ELR (cell line): ENCODE measurements at regions not wholly inside any gene's neighbourhood (a gene's known extent, or its start where the extent isn't known, plus 50 kb on each side); places are given as distances from the start of the nearest gene placed in this dataset.

ENCODE experiments used
- DNase-seq: peaks from one replicate; pipeline ENCODE4 v3.0.0-alpha.2; 2015; ENCODE audit warnings: low read depth

DNA sequence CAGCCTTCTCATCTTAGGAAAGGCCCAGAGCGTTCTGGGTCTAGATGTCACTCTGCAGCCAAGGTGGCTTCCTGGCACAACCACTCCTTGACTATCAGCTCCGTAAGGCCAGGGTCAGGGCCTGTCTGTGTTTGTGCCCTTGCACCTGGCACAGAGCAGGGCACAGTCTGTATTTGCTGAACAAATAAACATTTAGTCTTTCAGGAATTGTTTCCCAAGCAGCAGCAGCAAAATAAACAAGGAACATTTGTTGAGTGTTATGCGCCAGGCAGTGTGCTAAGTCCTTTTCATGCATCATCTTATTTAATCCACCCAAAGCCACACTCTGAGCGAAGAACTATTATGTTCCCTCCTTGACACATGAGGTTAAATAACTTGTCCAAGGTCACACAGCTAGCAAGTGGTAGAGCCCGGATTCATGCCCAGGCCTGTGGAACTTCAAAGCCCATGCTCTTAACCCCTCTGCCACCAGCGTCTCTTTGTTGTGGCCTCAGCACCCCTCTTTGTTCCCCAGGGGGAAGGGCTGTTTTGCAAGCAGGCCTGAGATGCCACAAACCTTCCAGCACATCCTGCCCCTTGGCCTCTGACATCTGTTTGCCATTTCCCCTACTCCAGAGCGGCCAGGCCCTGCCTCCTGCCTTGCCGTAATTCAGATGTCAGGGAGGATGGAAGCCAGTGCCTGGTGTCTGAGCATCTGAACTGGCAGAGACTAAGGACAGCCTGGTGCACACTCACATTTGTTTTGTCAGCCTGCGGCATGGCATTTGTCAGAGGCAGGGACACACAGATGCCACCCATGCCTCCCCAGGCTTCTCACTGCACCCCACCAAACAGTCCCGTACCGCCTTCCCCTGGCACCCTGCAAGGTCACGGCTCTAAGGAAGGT, 325.8 kb upstream of the ZMIZ1 start:
- DNase-seq: no peak

DNA sequence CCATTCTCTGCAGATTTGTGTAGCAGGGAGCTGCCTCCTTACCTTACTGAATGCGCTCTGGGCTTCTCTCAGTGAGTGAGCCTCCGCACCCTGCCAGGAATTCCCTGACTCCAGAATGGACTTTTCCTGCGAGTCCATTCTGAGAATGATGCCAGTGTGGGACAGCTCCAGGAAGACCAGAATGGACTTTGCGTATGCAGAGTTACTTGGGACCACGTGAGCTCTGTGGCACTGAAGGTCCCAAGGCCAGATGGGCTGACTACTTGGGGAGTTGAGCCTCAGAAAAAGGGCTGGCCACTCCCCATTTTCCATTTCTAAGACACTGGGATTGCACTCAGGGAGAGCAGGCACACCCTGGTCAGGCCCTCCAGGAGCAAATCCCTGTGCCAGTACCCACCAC, 324.7 kb upstream of the ZMIZ1 start:
- DNase-seq: no peak

DNA sequence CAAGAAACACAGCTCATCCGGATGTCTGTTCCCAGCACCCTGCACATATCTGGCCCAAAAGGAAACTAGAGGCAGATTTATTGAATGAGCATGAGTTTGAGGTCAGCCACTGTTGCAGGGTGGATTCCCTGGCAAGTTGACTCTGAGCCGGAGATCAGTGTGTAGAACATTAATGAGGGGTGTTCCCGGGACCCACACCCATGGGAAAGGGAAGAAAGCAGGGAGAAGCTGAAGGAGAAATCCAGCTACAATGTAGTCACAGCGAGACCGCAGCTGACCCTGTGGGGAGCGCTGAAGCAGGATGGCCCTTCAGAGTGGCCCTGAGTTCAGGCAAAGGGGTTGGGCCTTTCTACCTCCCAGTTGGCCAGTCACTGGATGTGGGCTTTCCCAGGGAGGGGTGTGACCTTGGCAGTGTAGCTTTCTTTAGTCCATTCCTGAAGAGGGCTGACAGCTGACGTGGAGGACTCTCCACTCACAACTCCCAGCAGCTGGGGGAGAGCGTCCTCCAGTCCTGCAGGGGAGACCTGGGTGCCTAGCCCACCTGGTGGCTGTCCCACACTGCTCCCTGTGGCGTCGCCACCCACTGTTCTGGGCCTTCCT, 324.2 kb upstream of the ZMIZ1 start:
- no peak for DNase-seq

DNA sequence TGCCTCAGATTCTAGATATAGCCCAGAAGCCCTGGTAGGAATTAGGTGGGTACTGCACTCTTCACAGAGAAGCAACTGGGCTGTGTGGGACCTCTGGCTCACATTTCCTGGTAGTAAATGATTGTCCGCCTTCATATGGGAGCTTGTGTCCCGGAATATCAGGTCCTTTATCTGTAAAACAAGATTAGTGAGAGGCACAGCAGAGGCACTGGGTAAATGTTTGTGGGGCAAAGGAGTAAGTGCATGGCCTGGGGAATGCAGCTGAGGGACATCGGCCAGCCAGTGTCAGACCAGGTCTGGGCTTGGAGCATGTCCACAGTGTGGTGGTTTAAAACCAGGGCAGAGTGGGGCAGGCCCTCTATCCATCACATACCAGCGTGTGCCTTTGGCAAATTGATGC, 323.3 kb upstream of the ZMIZ1 start:
- DNase-seq: no peak

DNA sequence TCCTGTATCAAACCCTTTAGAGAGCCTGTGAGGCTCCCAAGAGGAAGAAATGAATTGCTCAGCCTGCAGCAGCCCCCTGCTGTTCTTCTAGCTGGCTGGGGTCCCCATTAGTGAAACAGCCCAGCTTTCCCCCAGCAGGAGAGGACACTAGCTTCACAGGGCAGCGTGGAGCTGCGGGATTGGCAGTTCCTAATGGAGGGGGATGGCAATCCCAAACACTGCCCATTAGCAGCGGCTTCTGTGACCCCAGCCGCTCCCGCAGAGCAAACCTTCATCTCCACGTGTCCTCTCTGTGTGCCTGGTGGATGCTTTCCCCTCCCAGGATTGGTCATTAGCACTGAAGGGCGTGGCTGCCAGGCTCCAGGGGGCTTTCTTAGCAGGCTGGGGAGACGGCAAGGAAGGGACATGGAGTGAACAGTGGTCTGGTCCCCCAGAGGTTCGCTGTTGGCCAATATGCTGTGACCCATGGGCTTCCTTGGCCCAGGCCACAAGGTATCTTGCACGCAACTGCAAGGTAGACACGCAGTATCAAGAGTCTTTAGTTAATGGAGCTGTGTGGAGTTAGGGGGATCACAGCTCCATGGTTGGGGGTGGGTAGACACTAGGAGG, 322.5 kb upstream of the ZMIZ1 start:
- DNase-seq: no peak

DNA sequence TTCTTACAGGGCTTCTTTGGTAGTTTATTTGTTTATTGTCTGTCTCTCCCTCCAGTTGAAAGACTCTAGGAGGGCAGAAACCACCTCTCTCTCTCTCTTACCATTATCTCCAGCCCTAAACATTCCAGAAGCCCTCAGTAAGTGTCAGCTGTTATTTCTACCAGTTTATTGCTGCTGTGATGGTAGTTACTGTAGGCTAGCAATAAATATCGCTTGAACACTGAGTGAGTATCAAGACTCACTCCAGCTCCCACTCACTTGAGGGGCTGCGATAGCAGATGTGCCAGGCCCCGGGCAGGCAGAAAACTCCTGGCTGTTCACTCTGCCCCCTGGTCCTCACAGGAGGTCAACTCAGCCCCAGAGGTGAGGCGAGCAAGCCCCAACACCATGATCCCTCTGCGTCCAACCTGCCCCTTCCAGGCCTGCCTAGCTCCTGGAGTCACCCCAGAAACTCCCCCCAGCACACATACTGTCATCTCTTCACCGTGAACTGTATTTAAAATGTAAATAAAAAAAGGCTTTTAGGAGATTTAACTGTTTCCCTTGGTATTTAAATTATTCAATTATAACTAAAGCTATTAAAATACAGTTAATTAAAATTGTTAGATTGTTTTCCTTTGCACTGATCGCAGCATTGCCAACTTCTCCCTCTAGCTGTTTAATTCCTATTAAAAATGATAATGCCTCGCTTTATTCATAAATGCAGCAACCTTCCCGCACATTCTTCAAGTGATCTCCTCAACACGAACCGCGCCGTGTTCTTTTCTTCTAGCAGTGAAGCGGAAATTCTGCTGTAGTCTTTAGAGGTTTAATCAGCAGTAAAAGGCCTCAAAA, 321.1 kb upstream of the ZMIZ1 start:
- DNase-seq: no peak

DNA sequence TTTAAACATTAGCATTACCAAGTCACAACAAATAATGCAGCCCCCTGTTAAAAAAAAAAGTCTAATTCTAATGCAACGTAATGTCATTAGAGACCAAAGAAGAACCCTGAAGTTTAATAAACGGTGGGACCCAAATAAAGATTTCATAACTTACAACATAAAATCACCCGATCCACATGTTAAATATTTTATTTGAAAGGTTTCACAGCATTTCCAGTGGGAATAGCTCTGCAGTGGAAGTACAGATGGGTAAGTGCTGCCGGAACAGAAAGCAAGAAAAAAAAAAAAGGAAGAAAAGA, 320.6 kb upstream of the ZMIZ1 start:
- DNase-seq: no peak

DNA sequence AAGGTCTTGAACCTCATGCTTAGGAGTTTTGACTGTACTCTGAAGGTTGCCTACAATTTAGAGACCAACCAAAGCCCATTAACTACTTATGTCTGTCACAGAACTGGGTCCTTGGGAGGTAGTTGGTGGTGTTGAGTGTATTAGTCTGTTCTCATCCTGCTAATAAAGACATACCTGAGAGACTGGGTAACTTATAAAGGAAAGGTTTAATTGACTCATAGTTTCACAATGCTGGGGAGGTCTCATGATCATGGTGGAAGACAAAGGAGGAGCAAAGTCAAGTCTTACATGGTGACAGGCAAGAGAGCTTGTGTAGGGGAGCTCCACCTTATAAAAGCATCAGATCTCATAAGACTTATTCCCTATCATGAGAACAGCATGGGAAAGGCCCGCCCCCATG, 319.6 kb upstream of the ZMIZ1 start:
- no peak for DNase-seq

DNA sequence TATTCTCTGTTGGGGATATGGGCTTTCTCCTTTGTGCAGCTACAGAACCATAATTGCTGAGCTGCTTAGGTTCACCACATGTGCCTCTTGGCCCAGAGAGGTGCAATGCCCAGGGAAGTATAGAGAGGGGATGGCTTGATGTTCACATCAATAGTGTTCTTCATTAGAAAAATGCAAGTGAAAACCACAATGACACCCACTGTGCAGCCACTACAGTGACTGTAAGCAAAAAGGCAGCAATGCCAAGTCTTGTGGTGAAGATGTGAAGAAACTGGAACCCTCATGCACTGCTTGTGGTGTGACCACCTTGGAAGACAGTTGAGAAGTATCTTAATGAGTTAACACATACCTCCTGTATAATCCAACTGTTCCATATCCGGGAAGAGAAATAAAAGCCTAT, 318.9 kb upstream of the ZMIZ1 start:
- no peak for DNase-seq

DNA sequence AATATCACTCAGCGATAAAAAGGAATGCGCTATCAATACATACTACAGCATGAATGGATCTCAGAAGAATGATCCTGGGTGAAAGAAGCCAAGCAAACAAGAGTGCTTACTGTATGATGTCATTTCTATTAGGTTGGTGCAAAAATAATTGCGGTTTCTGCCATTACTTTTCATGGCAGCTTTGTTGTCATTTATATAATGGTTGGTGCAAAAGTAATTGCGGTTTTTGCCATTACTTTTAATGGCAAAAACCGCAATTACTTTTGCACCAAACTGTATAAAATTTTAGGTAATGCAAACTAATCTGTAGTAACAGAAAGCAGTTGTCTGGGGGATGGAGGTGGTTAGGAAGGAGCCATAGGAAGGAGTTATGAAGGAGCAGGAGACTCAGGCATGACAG, 318.3 kb upstream of the ZMIZ1 start:
- no peak for DNase-seq

DNA sequence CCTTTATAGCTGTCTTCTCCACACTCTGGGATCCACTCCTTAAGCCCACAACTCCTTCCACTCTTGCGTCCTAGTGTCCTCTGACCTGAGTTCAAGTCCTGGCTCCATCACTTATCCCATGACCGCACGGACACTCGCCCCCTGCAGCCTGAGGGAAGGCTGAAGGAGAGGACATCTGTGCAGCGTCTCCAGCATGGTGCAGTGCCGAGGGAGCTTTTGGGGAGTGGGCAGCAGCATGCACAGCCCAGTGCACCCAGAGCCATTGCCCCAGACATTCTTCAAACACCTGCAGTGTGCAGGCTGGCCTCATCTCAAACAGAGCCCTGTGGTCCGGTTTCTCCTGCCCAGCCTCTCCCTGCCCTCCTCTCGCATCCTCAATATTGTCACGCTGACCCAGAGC, 317.1 kb upstream of the ZMIZ1 start:
- no peak for DNase-seq

DNA sequence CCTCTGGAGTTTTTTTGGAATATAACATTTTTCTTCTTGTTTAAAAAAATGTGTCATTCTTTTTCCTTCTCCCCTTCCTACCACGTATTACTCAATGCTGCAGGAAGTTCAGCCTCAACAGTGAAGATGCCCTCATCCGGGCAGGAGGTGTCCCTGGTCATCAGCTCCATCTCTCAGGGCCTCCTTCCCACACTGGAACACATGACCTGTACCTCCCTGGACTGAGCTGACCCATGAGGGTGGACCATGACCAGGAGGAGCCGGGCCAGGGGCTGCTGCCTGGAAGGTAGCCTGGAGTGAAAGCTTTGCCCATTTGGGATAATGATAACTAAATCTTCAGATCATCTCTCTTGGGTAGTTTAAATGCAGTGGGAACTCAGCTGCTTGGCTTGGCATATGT, 316.5 kb upstream of the ZMIZ1 start:
- DNase-seq: peak; percentile 6

DNA sequence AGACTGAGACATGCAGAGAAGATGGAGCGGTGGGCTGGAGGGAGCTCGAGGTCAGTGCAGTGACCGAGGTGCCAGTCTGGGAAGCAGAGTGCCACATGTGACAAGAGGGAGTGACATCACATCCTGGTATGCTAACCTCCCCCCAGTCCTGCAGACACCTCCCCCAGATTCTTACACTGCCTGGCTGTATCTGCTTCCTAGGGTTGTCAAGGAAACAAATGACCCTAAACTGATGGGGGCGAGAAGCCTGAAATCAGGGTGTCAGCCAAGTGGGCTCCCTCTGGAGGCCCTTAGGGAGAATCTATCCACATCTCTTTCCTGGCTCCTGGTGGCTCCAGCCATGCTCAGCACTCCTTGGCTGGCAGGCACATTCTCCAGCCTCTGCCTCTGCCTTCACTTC, 316.1 kb upstream of the ZMIZ1 start:
- no peak for DNase-seq

DNA sequence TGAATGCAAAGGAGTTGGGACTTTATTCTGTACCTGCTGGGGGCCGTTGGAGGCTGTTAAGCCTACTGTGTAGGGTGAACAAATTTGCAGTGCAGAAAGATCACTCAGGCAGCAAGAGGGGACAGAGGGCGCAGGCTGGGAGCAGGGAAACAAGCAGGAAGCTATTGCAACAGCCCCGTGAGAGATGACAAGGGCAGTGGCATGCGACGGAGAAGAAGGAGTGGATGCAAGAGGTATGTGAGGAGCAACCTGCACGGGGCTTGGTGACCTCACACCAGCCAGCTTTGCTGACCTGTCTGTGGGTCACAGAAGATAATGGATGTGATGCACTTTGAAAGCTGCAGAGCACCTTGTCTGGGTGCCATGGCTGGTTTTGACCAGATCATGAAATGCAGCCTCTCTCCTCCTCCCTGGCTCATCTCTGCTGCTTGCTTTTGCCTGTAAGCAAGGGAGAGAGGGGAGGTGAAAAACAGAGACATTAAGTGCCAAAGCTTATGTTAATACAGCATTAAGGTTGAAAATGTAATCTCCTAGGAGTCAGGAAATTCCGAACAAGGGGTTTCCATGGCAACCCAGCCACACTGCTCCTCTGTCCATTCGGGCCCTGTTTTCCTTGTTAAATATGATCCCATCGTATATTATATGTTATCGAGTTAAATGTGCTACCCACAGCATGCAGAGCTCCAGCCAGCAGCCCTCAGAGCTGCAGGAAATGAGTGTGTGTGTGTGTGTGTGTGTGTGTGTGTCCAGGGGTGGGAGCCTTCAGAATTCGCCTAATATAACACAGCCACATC, 314.3 kb upstream of the ZMIZ1 start:
- peak; percentile 32 for DNase-seq

DNA sequence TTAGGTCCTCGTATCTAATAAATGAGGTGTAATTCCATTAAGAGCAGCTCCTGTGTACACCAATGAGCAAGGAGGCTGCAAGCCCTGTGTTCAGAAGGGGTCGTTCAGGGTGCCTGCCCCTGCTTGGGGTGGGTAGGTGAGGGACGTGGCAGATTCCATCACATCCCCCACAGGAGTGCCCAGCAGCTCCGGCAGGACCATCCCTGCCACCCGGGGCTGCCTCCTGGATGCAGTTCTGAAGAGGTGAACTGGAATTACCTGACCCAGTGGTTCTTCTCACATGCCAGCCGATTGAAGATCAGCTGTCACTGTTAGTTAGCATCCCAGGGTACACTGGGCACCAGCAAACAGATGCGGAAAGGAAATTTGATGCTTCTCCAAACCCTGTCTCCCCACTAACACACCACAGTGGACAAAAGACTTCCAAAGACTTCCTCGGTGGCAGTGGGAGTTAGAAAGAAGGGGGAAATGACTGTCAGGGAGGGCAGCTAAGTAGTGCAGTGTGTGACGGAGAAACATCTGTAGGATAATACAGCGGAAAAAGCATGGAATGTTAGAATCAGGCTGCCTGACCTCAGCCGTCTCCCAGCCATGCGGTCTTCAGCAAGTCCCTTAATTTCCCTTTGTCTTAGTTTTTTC, 313.6 kb upstream of the ZMIZ1 start:
- DNase-seq: no peak

DNA sequence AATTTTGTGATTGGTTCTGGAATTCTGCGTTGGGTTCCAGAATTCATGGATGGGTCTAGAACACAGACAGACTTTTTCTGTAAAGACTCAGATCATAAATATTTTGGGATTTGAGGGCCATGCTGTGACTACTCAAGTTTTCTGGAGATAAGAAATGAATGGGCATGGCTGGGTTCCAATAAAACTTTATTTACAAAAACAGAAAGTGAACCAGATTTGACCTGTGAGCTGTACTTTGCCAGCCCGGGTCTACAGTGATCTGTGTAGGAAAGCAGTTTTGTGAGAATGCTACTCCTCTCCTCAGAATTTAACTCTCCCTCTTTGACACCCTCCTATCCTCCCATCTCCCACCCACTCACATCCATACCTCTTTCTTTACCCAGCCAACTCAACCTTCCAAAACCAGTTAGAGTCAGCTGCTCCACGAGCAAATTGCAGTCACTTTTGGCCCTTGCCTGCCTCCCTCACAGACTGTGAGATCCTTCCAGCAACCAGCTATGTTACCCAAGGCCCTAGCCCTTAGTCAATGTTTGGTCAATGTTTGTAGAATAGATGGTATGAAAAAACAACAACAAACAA, 312.8 kb upstream of the ZMIZ1 start:
- DNase-seq: no peak

DNA sequence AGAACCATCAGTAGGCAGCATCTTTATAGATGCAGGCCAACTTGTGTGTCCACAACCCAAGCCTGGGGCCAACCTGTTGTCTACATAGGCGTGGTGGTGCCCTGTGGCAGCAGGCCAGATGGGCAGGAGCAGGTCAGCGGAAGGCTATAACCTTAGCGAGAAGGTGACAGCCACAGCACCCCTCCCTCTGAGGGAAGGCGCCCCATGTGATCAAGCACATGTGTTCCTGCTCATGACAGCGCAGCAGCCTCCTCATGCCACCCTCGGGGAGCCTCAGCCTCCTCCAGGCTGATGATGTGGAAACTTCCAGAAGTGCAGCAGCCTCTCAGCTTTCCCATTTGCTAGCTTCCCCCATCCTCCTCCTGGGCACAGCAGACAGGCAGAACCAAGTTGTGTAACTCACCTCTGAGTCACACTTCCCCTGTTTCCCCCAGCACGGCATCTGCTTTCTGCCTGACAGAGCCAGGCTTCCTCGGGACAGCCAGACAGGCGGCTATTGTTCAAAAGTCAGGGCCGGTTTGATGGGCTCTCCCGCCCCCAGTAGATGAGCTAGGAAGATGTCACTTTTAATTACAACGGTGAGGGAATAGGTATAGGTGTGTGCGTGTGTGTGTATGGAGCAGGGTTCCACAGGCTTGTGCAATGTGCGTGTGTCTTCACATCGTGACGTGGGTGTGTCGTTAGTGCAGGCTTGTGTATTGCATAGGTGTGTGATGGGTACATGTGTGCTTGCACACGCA, 312.0 kb upstream of the ZMIZ1 start:
- peak; percentile 96 for DNase-seq

DNA sequence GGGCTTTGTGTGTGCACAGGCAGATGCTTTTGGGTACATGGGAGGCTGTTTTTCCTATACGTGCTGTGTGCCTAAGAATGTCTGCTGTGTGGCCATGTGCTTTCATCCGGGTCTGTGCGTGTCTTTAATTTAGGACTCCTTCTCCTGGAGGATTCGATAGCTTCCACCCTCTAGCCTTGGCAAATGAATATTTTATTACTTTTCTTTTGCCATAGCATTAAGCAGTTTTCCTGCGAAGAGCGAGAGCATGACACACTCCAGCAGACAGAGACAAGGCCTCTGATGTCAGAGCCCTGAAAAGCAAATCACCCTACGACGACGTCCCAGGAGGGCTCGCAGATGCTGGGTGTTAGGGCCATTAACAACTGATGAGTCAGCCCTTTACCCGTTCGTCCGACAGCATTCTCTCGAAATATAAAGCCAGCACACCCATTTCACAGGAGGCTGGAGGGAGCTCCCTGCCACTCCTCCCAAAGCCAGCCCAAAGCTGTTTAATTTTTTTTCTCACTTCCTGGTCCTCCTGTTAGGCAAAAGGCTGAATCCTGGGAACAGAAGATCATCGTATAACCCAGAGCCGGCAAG, 311.3 kb upstream of the ZMIZ1 start:
- DNase-seq: peak; percentile 88

DNA sequence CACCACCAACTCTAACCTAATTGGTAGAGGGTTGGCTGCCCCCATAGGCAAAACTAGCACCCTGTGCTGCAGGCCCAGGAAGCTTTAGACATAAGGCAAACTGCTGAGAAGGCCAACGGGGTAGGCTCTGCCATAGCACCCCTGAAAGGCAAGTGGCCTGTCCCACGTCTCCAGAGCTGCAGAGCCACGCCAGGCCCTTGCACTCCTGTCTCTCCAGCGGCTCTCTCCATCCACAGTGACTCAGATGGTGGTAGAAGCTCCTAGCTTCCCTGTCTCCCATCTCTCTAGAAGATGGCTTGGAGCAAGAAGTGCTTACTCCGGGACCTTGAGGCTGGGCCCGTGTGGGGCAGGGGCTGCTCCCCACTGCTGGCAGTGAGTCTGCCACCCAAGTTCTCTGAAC, 310.6 kb upstream of the ZMIZ1 start:
- DNase-seq: no peak
